Spleen (tissue), 7 donors: ENCODE measurements at regions not wholly inside any gene's neighbourhood (a gene's known extent, or its start where the extent isn't known, plus 50 kb on each side); places are given as distances from the start of the nearest gene placed in this dataset.

Experiments
- POLR2AphosphoS5 ChIP-seq, 3 donors: sonication (generic); formaldehyde crosslinking; IDR thresholded peaks; one replicate each; pipeline ENCODE4 v1.5.1; 2017; ENCODE audit warnings: antibody characterized with exemption in 3 of 3
- TF ChIP-seq, protein P1 (sequence below), 11 experiments: fragments of 200-600 bp in 7 of 11; fragments of 450-650 bp in 4 of 11; sonication (generic) in 4 of 11; IDR thresholded peaks in 8 of 11; conservative IDR thresholded peaks in 3 of 11; 1 replicate in 7 of 11; 2 replicates in 4 of 11; pipeline versions ENCODE4 v1.4.0 to v1.8.0; 2016 to 2021; ENCODE audit warnings: antibody characterized with exemption in 11 of 11, inconsistent platforms in 4 of 11, mild to moderate bottlenecking in 1 of 11
- donor health status: DM: no; HTN: no; CAD: no; lungs with moderate emphysema.
- donor health status: DM: no; HTN: no; CAD: no.
- donor health status: DM: no; HTN: no; CAD: no.

GRCh38 chr5:4093236-4093635 lies 497.6 kb downstream of the IRX1 start:
- TF ChIP-seq, protein P1, sequence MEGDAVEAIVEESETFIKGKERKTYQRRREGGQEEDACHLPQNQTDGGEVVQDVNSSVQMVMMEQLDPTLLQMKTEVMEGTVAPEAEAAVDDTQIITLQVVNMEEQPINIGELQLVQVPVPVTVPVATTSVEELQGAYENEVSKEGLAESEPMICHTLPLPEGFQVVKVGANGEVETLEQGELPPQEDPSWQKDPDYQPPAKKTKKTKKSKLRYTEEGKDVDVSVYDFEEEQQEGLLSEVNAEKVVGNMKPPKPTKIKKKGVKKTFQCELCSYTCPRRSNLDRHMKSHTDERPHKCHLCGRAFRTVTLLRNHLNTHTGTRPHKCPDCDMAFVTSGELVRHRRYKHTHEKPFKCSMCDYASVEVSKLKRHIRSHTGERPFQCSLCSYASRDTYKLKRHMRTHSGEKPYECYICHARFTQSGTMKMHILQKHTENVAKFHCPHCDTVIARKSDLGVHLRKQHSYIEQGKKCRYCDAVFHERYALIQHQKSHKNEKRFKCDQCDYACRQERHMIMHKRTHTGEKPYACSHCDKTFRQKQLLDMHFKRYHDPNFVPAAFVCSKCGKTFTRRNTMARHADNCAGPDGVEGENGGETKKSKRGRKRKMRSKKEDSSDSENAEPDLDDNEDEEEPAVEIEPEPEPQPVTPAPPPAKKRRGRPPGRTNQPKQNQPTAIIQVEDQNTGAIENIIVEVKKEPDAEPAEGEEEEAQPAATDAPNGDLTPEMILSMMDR (IDR thresholded peaks at IDR 0.05 in 8 of 11, conservative IDR thresholded peaks at IDR 0.05 in 3 of 11), result no peak
- TF ChIP-seq POLR2AphosphoS5 (IDR thresholded peaks at IDR 0.05), result no peak
